GM08714 (cell line): ENCODE measurements at regions not wholly inside any gene's neighbourhood (a gene's known extent, or its start where the extent isn't known, plus 50 kb on each side); places are given as distances from the start of the nearest gene placed in this dataset.
"Not testable (repeated sequence)": the region's sequence is repeated elsewhere in the genome, so short reads cannot be mapped to it uniquely, and the experiment has no call there.

Experiments used
- H3K4me3 ChIP-seq: fragments of 200-500 bp; sonication (Bioruptor generic); 2 replicates; pipeline ENCODE4 v1.5.1; 2014; ENCODE audit warnings: mild to moderate bottlenecking, low read length, inconsistent platforms
- ZNF274 ChIP-seq: IDR thresholded peaks from 2 replicates; pipeline ENCODE4 v1.6.1; 2012; ENCODE audit warnings: mild to moderate bottlenecking, low read depth, low read length

DNA sequence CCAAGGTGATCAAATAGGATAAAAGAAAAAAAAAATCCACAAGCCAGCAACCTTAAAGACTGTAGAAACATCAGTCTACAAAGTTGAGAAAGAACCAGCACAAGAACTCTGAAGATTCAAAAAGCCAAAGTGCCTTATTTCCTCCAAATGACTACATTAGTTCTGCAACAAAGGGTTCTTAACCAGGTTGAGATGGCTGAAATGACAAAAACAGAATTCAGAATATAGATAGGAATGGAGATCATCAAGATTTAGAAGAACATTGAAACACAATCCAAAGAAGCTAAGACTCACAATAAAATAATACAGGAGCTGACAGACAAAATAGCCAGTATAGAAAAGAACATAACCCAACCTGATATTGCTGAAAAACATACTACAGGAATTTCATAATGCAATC is 156.5 kb upstream of the ZCCHC13 start:
- TF ChIP-seq ZNF274, result no peak
- H3K4me3 ChIP-seq, result no peak overlapping the region

DNA sequence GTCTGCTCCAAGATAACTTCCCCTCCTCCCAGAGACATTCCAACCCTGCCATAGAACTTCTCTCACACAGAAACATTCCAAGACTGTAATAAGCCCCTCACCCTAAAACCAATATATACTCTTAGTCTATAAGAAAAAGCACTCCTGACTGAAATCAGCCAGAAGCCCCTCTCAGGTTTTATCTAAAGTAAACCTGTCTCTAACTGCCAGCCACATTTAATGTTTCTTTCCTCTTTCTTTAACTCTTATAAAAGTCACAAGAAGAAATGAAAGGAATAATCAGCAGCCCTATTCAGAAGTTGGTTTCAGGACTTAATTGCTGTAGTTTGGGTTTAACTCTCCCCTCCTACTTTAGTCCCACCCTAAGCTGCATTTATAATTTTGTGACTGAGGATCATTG is 165.0 kb upstream of the ZCCHC13 start:
- no peak for TF ChIP-seq ZNF274
- no peak overlapping the region for H3K4me3 ChIP-seq

DNA sequence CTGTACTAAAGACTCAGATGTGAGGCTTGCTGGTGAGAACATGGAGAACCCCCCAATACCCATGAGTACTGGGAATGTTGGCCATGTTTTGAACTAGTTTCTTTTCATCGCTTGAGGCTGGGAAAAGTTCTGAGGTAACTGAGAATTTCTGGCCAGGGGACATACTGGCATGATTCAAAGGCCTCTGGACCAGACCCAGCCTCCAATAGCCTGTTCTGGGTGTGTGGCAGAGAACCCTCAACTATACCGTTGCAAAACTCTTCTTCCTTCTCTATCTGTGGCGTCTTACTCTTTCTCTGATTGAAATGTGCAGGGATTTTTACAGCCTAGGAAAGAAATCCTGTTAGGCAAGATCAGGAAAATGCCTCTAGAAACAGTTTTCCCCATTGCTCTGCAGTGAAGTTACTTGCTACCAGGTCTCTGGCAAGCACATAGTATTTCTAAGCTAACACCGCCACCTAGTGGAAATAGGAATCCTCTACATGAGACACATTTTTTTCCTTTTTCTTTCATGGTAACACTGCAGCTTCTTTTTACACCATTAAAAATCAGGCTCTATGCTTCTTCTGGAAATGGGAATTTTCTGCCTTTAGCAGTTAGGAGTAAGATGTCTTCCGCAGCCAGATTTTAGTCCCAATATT is 170.7 kb upstream of the ZCCHC13 start:
- TF ChIP-seq ZNF274, result no peak
- no peak overlapping the region for H3K4me3 ChIP-seq

DNA sequence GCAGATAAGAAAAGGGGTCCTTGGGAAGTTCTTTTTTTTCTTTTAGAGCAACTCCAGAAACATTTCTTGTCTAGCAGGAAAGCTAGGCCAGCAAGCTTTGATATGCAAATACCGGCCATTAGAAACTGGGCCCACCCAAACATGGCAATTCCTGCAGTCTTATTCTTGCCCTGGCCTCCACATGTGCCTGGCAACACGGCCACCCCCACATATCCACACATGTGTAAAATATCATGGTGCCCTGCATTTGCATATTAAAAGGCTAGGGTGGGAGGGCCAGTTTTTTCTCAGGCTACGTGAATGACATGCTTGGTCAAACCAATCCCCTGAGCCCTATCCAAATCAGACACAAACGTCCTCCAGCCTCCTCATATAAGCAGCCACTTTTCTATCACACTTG is 171.7 kb upstream of the ZCCHC13 start:
- H3K4me3 ChIP-seq, result no peak overlapping the region

DNA sequence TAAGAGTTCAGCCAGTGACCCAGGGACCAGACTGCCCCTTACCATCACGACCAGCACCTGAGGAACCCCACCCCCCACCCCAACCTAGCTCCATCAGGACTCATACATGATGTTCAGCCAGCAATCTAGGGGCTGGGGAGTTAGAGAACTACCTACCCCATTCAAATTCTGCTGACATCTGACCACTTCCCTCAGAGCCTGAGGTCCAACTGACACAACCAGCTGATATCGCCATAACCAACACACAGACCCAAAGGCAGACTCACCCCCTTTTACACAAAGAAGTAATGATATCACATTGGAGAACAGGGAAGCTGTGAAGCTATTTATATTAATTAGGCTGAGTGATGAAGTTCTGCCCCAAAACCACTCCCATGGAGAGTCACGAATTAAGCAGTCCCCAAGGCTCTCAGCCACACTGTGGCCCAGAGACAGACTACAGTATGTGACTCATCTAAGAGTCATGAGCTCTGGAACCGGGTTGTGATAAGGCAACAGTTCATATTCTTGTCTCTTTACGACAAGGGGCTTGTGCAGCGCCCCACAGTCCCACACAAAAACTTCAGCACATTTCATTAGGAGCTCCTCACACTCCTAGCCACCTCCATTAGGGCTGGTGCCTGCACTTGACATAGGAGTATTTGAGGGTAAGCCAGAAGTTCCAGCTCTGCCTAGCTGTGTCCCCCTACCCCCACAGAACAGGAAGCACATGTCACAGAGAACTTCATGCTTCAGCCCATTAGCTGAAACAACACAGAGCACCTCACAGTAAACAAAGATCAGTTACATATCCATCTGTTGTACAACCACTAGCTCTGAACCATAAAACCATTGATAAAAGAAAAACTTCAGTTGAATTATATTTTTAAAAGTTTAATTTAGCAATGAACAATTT is 184.7 kb upstream of the ZCCHC13 start:
- no peak overlapping the region for H3K4me3 ChIP-seq
- no peak for TF ChIP-seq ZNF274

More for the DNA sequence above, 171.7 kb upstream of the ZCCHC13 start:
- TF ChIP-seq ZNF274, result no peak

DNA sequence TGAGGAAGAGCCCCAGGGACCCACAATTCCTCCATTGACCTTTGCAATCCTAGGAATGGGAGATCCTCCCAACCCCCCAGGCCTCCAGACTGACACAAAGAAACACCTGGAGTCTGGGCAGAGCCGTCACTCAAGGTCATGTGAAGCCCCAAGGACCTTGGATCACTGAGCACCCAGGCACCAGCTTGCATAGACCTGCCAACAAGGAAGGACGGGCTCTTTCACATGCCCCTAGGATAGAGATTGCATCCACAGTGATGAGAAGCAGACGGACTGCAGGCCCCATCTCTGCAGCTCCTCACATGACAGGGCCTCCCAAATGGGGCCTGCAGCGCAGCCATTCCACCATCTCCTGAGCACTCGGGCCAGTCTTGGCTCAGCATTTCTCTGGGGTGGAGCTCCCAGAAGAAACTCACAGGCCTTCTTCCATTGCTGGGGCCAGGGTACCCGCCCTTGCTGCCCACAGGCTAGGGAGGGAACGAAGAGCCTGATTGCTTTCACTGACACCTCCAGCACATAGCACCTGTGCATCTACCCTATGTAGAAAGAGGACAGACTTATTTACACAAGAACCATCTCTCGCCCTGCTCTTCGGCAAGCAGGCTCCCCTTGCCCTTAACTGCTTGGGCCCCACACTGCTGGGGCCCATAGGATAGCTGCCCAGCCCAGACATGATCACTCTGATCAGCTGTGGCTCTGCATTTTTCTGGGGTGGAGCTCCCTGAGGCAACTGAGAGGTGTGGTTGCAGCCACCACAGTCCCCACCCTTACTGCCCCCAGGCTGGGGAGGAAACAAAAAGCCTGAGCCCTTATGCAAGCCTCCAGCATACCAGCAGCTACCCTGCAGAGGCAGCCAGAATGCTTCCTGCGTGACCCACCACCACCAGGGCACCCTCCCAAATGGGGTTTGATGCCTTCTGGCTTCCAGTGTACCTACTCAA is 185.7 kb upstream of the ZCCHC13 start:
- no peak for TF ChIP-seq ZNF274

DNA sequence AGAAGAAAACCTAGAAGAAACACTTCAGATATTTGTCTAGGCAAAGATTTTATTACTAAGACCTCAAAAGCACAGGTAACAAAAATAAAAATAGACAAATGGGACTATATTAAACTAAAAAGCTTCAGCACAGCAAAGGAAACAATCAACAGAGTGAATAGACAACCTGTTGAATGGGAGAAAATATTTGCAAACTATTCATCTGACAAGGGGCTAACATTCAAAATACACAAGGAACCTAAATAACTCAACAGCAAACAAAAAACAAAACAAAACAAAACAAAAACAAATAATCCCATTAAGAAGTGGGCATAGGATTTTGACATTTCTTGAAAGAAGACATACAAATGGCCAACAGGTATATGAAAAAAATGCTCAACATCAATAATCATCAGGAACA is 192.7 kb upstream of the ZCCHC13 start:
- TF ChIP-seq ZNF274, result no peak
- H3K4me3 ChIP-seq, result no peak overlapping the region

More for the DNA sequence above, 185.7 kb upstream of the ZCCHC13 start:
- H3K4me3 ChIP-seq, result no peak overlapping the region

DNA sequence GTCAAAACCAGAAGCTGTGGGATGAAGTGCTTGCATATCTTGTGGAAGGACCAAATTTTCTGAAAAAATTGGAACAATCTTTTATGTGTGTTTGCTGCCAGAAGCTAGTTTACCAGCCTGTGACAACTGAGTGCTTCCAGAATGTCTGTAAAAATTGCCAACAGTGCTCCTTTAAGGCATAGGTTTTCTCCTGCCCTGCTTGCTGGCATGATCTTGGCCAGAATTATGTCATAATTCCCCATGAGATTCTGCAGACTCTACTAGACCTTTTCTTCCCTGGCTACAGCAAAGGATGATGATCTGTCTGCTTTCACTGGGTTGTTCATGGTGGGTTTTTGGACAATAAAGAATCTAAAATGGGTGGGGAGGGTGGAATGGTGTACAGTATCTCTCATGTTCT is 196.3 kb upstream of the ZCCHC13 start:
- H3K4me3 ChIP-seq, result no peak overlapping the region
- no peak for TF ChIP-seq ZNF274

DNA sequence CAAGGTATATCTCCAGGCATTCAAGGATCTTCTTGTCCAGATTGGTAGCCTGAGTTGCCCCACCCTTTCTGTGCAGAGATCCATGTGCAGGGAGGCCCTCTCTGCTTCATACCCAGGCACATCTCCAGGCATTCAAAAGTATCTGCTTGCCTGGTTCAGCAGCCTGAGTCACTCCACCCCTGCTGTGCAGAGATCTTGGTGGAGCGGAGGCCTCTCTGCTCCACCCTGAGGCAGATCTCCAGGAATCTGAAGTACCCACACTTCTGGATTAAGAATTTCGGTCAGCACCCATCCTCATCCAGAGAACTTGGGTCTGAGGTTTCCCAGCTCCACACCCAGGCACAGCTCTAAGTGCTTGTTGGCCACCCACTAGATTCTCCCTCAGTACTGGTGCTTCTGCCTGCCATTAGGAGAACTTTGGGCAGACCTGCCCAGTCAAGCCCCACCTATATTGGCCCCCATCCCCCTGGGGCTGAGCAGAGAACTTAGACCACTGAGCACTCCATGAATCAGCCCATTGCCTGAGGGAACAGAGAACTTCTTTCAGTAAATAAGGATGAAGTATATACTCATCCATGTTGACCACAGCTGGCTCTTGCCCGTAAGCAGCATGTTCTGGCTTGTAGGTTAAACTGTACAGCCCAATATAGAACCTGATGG is 199.5 kb upstream of the ZCCHC13 start:
- no peak for TF ChIP-seq ZNF274
- no peak overlapping the region for H3K4me3 ChIP-seq

DNA sequence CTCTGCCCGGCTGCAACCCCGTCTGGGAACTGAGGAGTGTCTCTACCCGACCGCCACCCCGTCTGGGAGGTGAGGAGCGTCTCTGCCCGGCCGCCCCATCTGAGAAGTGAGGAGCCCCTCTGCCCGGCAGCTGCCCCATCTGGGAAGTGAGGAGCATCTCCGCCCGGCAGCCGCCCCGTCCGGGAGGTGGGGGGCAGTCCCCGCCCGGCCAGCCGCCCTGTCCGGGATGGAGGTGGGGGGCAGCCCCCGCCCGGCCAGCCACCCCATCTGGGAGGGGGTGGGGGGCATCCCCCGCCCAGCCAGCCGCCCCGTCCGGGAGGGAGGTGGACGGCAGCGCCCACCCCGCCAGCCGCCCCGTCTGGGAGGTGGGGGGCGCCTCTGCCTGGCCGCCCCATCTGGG is 205.6 kb upstream of the ZCCHC13 start:
- H3K4me3 ChIP-seq, result not testable (repeated sequence)

DNA sequence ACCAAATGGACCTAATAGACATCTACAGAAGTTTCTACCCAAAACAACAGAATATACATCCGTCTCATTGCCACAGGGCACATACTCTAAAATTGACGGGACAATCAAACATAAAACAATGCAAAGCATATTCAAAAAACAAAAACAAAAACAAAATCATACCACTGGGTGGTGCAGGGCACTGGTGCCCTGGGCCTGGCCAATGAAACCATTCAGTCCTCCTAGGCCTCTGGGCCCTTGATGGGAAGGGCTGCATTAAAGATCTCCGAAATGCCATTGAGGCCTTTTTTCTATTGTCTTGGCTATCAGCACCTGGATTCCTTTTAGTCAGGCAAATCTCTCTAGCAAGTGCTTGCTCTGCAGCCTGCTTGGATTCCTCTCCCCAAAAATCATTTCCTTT is 213.9 kb upstream of the ZCCHC13 start:
- TF ChIP-seq ZNF274, result no peak
- H3K4me3 ChIP-seq, result no peak overlapping the region

DNA sequence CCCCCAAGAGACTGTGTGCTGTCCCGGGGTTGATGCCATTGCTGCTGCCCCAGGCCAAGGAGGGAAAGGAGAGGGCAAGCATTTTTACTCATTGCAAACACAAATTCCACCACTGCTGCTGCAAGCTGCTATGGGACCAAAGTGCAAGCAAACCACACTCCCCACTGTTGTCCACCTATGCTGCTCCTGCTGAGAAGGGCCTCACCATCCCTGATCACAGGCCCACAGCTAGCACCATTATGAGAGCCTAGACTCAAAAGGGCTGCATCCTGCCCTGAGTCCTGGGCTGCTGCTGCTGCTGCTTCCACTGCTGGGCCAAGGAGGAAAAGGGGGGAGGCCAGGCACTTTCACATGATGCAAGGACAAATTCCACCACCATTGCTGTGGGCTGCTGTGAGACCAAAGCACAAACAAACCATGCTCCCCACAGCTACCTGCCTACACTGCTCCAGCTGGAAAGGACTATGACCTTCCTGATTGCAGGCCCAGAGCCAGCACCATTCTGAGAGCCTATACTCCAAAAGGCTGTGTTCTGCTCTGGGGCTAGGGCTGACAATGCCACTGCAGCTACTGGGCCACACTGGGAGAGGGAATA is 218.2 kb upstream of the ZCCHC13 start:
- no peak overlapping the region for H3K4me3 ChIP-seq
- TF ChIP-seq ZNF274, result no peak

DNA sequence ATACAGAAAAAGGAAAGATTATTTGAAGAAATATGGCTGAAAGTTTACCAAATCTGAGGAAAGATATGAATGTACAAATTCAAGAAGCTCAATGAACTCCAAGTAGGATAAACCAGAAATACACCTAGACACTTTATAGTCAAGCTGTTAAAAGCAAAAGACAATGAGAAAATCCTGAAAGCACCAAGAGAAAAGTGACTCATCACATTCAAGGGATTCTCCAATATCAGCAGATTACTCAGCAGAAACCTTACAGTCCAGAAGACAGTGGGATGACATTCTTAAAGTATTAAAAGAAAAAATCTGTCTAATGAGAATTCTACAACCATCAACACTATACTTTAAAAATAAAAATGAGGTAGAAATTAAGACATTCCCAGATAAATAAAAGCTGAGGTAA is 223.8 kb upstream of the ZCCHC13 start:
- TF ChIP-seq ZNF274, result no peak
- H3K4me3 ChIP-seq, result no peak overlapping the region
